ENCODE measurements at regions not wholly inside any gene's neighbourhood (a gene's known extent, or its start where the extent isn't known, plus 50 kb on each side); places are given as distances from the start of the nearest gene placed in this dataset.

GRCh38 chr4:179583221-179583620 lies 2141.0 kb upstream of the AGA start:
- no peak for DNase-seq (ENCODE audit: low spot score)

GRCh38 chr4:179584101-179584500 lies 2141.9 kb upstream of the AGA start:
- no peak for DNase-seq (ENCODE audit: low spot score)

GRCh38 chr4:179585761-179586160 lies 2143.5 kb upstream of the AGA start:
- no peak for DNase-seq (ENCODE audit: low spot score)

GRCh38 chr4:179586460-179586859 lies 2144.2 kb upstream of the AGA start:
- DNase-seq (ENCODE audit: low spot score) = no peak

GRCh38 chr4:179595671-179596410 lies 2153.6 kb upstream of the AGA start:
- no peak for DNase-seq (ENCODE audit: low spot score)

GRCh38 chr4:179596621-179597020 lies 2154.4 kb upstream of the AGA start:
- no peak for DNase-seq (ENCODE audit: low spot score)

GRCh38 chr4:179597301-179597700 lies 2155.1 kb upstream of the AGA start:
- no peak for DNase-seq (ENCODE audit: low spot score)

GRCh38 chr4:179601671-179602070 lies 2159.4 kb upstream of the AGA start:
- DNase-seq (ENCODE audit: low spot score) = no peak

GRCh38 chr4:179605196-179605595 lies 2163.0 kb upstream of the AGA start:
- no peak for DNase-seq (ENCODE audit: low spot score)

- DNase-seq (ENCODE audit: low spot score) = no peak
Measured at GRCh38 chr4:179607003-179607402, 2164.8 kb upstream of the AGA start.

GRCh38 chr4:179615704-179616103 lies 2173.5 kb upstream of the AGA start:
- DNase-seq (ENCODE audit: low spot score) = no peak

GRCh38 chr4:179618966-179619365 lies 2176.7 kb upstream of the AGA start:
- DNase-seq (ENCODE audit: low spot score) = no peak

GRCh38 chr4:179624768-179625181 lies 2182.5 kb upstream of the AGA start:
- no peak for DNase-seq (ENCODE audit: low spot score)

- DNase-seq (ENCODE audit: low spot score) = no peak
Measured at GRCh38 chr4:179625406-179625805, 2183.2 kb upstream of the AGA start.

- no peak for DNase-seq (ENCODE audit: low spot score)
Measured at GRCh38 chr4:179626687-179627086, 2184.4 kb upstream of the AGA start.

GRCh38 chr4:179631321-179631720 lies 2189.1 kb upstream of the AGA start:
- DNase-seq (ENCODE audit: low spot score) = no peak

GRCh38 chr4:179634862-179635261 lies 2192.6 kb upstream of the AGA start:
- no peak for DNase-seq (ENCODE audit: low spot score)

- DNase-seq (ENCODE audit: low spot score) = no peak
Measured at GRCh38 chr4:179662522-179662921, 2220.3 kb upstream of the AGA start.

GRCh38 chr4:179663641-179664429 lies 2221.6 kb upstream of the AGA start:
- no peak for DNase-seq (ENCODE audit: low spot score)

GRCh38 chr4:179664430-179665027 lies 2222.3 kb upstream of the AGA start:
- DNase-seq (ENCODE audit: low spot score) = no peak

GRCh38 chr4:179666226-179666625 lies 2224.0 kb upstream of the AGA start:
- DNase-seq (ENCODE audit: low spot score) = no peak

- DNase-seq (ENCODE audit: low spot score) = no peak
Measured at GRCh38 chr4:179671609-179672008, 2229.4 kb upstream of the AGA start.
